ENCODE measurements at regions not wholly inside any gene's neighbourhood (a gene's known extent, or its start where the extent isn't known, plus 50 kb on each side); places are given as distances from the start of the nearest gene placed in this dataset.

DNA sequence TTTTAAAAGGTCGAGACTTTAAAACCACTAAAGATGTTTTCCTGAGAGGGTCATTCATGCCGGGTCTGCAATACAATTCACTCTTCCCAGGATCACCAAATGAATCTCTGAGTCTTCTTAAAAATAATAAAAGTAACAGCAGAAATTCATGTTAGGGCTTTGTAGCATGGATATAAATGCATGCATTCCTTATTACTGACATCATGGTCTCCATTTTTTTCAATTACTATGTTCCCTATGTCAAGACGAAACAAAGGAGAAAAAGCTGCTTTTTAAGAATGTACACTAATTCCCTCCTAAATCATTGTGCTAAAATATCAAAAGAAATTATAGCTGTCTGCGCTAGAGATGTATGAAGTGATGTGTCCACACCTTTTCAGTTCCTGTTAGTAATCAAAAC is 789.9 kb upstream of the LRRC4C start:
- TF ChIP-seq, protein P1, sequence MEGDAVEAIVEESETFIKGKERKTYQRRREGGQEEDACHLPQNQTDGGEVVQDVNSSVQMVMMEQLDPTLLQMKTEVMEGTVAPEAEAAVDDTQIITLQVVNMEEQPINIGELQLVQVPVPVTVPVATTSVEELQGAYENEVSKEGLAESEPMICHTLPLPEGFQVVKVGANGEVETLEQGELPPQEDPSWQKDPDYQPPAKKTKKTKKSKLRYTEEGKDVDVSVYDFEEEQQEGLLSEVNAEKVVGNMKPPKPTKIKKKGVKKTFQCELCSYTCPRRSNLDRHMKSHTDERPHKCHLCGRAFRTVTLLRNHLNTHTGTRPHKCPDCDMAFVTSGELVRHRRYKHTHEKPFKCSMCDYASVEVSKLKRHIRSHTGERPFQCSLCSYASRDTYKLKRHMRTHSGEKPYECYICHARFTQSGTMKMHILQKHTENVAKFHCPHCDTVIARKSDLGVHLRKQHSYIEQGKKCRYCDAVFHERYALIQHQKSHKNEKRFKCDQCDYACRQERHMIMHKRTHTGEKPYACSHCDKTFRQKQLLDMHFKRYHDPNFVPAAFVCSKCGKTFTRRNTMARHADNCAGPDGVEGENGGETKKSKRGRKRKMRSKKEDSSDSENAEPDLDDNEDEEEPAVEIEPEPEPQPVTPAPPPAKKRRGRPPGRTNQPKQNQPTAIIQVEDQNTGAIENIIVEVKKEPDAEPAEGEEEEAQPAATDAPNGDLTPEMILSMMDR (IDR thresholded peaks at IDR 0.05), result no peak
- no peak for TF ChIP-seq POLR2A (IDR thresholded peaks at IDR 0.05)
